Kidney epithelial cell (primary cell): ENCODE measurements at regions not wholly inside any gene's neighbourhood (a gene's known extent, or its start where the extent isn't known, plus 50 kb on each side); places are given as distances from the start of the nearest gene placed in this dataset.

ENCODE experiments used
- DNase-seq: peaks from one replicate; pipeline ENCODE4 v3.0.0-alpha.2; 2010; ENCODE audit warnings: low read depth
- H3K27me3 ChIP-seq: 2 replicates; pipeline ENCODE4 v1.6.0; 2011; ENCODE audit warnings: low read length; ENCODE audit not compliant: control insufficient read depth, insufficient read depth
- H3K36me3 ChIP-seq: 2 replicates; pipeline ENCODE4 v1.5.1; 2011; ENCODE audit warnings: low read length; ENCODE audit not compliant: control insufficient read depth, insufficient read depth
- H3K4me3 ChIP-seq: 2 replicates; pipeline ENCODE4 v1.5.1; 2011; ENCODE audit warnings: low read depth, mild to moderate bottlenecking, control low read depth, low read length
- TF ChIP-seq, protein P1 (sequence below): IDR thresholded peaks from 2 replicates; pipeline ENCODE4 v1.5.1; 2011; ENCODE audit warnings: mild to moderate bottlenecking, moderate library complexity, low read length, control low read depth, inconsistent platforms; ENCODE audit not compliant: insufficient read depth, poor library complexity, severe bottlenecking

GRCh38 chr5:159741829-159742322, 174.4 kb upstream of the ADRA1B start:
- H3K27me3 ChIP-seq: no peaks in the 10 kb centered on the region
- H3K4me3 ChIP-seq: no peak overlapping the region
- no peaks in the 10 kb centered on the region for H3K36me3 ChIP-seq
- no peak for DNase-seq
- TF ChIP-seq, protein P1, sequence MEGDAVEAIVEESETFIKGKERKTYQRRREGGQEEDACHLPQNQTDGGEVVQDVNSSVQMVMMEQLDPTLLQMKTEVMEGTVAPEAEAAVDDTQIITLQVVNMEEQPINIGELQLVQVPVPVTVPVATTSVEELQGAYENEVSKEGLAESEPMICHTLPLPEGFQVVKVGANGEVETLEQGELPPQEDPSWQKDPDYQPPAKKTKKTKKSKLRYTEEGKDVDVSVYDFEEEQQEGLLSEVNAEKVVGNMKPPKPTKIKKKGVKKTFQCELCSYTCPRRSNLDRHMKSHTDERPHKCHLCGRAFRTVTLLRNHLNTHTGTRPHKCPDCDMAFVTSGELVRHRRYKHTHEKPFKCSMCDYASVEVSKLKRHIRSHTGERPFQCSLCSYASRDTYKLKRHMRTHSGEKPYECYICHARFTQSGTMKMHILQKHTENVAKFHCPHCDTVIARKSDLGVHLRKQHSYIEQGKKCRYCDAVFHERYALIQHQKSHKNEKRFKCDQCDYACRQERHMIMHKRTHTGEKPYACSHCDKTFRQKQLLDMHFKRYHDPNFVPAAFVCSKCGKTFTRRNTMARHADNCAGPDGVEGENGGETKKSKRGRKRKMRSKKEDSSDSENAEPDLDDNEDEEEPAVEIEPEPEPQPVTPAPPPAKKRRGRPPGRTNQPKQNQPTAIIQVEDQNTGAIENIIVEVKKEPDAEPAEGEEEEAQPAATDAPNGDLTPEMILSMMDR: no peak

GRCh38 chr5:159743234-159743633, 173.0 kb upstream of the ADRA1B start:
- Histone ChIP-seq H3K27me3 (no peaks in the 10 kb centered on the region), H3K36me3 (no peaks in the 10 kb centered on the region), H3K4me3 (no peak overlapping the region)
- TF ChIP-seq, protein P1: no peak
- no peak for DNase-seq

- no peak for DNase-seq
- Histone ChIP-seq H3K36me3 (no peaks in the 10 kb centered on the region), H3K27me3 (no peaks in the 10 kb centered on the region), H3K4me3 (no peak overlapping the region)
- TF ChIP-seq, protein P1: no peak
Measured at GRCh38 chr5:159746707-159747106, 169.6 kb upstream of the ADRA1B start.

GRCh38 chr5:159749146-159749545, 167.1 kb upstream of the ADRA1B start:
- DNase-seq: no peak
- TF ChIP-seq, protein P1: no peak
- H3K27me3 ChIP-seq: no peaks in the 10 kb centered on the region
- no peak overlapping the region for H3K4me3 ChIP-seq
- no peaks in the 10 kb centered on the region for H3K36me3 ChIP-seq

GRCh38 chr5:159750226-159750625, 166.1 kb upstream of the ADRA1B start:
- H3K36me3 ChIP-seq: no peaks in the 10 kb centered on the region
- DNase-seq: no peak
- no peak overlapping the region for H3K4me3 ChIP-seq
- H3K27me3 ChIP-seq: no peaks in the 10 kb centered on the region
- TF ChIP-seq, protein P1: no peak

- TF ChIP-seq, protein P1: no peak
- Histone ChIP-seq H3K4me3 (no peak overlapping the region), H3K36me3 (no peaks in the 10 kb centered on the region), H3K27me3 (no peaks in the 10 kb centered on the region)
- no peak for DNase-seq
Measured at GRCh38 chr5:159751459-159751858, 164.8 kb upstream of the ADRA1B start.
